Activated CD4-positive, alpha-beta T cell treated with anti-CD3 and anti-CD28 coated beads, Interleukin-2, amount 10 ng/mL, durations not matched to agents 7 days and 5 days (primary cell): ENCODE measurements at regions not wholly inside any gene's neighbourhood (a gene's known extent, or its start where the extent isn't known, plus 50 kb on each side); places are given as distances from the start of the nearest gene placed in this dataset.
"Not testable (repeated sequence)": the region's sequence is repeated elsewhere in the genome, so short reads cannot be mapped to it uniquely, and the experiment has no call there.

ENCODE experiments used
- CTCF ChIA-PET: fragments of 350-600 bp; sonication (Branson Sonifier 250); formaldehyde crosslinking; loops from one replicate; lab custom pipeline; 2021; ENCODE audit warnings: antibody characterized with exemption; lab: Charles Lee
- POLR2A ChIA-PET: fragments of 350-600 bp; sonication (Branson Sonifier 250); formaldehyde crosslinking; loops from one replicate; lab custom pipeline; 2021; ENCODE audit warnings: antibody characterized with exemption; lab: Charles Lee
- DNase-seq: peaks from one replicate; pipeline ENCODE4 v3.0.0-alpha.2; 2020
- H3K27ac Mint-ChIP-seq: one replicate; pipeline ENCODE4 v1.8.0; 2021; ENCODE audit warnings: mild to moderate bottlenecking, moderate library complexity, mixed read lengths
- H3K27me3 Mint-ChIP-seq: one replicate; pipeline ENCODE4 v1.8.0; 2021; ENCODE audit warnings: mixed read lengths
- H3K36me3 Mint-ChIP-seq: one replicate; pipeline ENCODE4 v1.8.0; 2021; ENCODE audit warnings: low read depth, mixed read lengths
- H3K4me1 Mint-ChIP-seq: one replicate; pipeline ENCODE4 v1.8.0; 2021; ENCODE audit warnings: mixed read lengths
- H3K4me3 Mint-ChIP-seq: one replicate; pipeline ENCODE4 v1.8.0; 2021; ENCODE audit warnings: mild to moderate bottlenecking, moderate library complexity, mixed read lengths
- H3K9me3 Mint-ChIP-seq: one replicate; pipeline ENCODE4 v1.8.0; 2021; ENCODE audit warnings: mixed read lengths

DNA sequence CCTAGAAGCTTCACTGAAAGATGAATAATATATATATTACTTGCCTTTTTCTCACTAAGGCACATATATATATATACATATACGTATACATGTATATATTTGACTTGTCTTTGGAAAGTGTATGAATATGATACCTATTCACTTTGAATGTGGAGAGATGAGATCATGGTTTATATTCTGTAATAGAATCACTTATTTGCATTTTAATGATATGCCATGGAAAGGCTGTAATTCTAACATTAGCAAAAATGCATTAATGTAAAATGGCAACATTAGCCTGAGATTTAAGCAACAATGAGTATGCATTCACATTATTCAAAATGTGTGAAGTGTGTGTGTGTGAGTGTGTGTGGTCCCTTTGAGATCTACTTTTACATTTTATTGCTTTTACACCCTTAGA lies 54.5 kb upstream of the PRKD1 start:
- no peaks in the 10 kb centered on the region for H3K36me3 Mint-ChIP-seq
- H3K27ac Mint-ChIP-seq: no peak overlapping the region
- POLR2A ChIA-PET: no interaction called here
- CTCF ChIA-PET: no interaction called here
- H3K9me3 Mint-ChIP-seq: no peaks in the 10 kb centered on the region
- no peaks in the 10 kb centered on the region for H3K4me1 Mint-ChIP-seq
- DNase-seq: no peak
- no peak overlapping the region for H3K4me3 Mint-ChIP-seq
- H3K27me3 Mint-ChIP-seq: no peaks in the 10 kb centered on the region

DNA sequence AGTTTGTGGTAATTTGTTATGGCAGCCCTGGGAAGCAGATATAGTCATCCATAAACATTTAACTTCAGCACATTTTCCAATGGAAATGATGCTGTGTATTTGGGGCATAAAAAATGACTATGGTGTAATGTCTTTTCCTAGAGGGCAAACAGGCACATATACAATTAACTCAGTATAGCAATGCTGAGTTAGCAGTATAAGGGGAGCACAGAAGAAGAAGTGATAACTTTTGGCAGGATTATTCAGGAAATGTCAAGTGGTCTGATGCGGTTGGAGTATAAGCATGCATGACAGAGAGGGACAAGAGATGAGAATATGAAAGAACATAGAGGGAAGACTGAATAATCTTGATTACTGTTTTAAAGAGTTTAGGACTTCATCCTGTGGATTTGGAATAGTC lies 55.3 kb upstream of the PRKD1 start:
- POLR2A ChIA-PET: no interaction called here
- Mint-ChIP-seq H3K27ac (no peak overlapping the region), H3K27me3 (no peaks in the 10 kb centered on the region), H3K4me3 (no peak overlapping the region), H3K36me3 (no peaks in the 10 kb centered on the region), H3K4me1 (no peaks in the 10 kb centered on the region), H3K9me3 (no peaks in the 10 kb centered on the region)
- CTCF ChIA-PET: no interaction called here
- no peak for DNase-seq

DNA sequence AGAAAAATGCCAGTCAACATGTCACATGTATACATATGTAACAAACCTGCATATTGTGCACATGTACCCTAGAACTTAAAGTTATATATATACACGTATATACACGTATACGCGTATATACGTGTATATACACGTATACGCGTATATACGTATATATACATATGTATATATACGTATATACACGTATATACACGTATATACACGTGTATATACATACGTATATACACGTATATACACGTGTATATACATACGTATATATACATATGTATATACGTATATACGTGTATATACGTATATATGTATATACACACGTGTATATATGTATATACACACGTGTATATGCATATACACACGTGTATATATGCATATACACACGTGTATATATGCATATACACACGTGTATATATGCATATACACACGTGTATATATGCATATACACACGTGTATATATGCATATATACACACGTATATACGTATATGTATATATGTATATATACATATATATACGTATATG lies 62.8 kb upstream of the PRKD1 start:
- DNase-seq, H3K4me3 Mint-ChIP-seq, H3K4me1 Mint-ChIP-seq, H3K27ac Mint-ChIP-seq, H3K27me3 Mint-ChIP-seq, H3K9me3 Mint-ChIP-seq, POLR2A ChIA-PET, CTCF ChIA-PET, H3K36me3 Mint-ChIP-seq: not testable (repeated sequence)

DNA sequence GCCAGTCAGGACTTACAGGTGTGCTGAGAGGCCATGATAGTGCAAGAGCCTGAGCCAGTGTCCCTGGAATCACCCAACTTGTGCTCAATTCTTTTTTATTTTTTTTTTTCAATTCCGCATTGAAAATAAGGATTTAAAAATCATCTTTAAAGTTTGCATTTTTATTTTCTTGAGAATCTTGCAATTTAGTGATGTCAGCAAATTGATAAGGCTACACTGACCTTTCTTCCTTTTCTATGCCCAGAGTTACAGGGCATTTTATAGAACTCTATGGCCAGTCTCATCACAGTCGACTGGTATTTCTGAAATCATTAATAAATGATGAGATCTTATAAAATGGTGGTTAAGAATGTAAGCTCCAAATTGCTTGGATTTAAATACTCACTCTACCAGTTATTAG lies 63.3 kb upstream of the PRKD1 start:
- no peak for DNase-seq
- ChIA-PET CTCF (no interaction called here), POLR2A (no interaction called here)
- no peaks in the 10 kb centered on the region for H3K27me3 Mint-ChIP-seq
- H3K36me3 Mint-ChIP-seq: no peaks in the 10 kb centered on the region
- H3K4me3 Mint-ChIP-seq: no peak overlapping the region
- H3K4me1 Mint-ChIP-seq: no peaks in the 10 kb centered on the region
- H3K9me3 Mint-ChIP-seq: peaks cover 2% of the 10 kb centered on the region
- no peak overlapping the region for H3K27ac Mint-ChIP-seq

DNA sequence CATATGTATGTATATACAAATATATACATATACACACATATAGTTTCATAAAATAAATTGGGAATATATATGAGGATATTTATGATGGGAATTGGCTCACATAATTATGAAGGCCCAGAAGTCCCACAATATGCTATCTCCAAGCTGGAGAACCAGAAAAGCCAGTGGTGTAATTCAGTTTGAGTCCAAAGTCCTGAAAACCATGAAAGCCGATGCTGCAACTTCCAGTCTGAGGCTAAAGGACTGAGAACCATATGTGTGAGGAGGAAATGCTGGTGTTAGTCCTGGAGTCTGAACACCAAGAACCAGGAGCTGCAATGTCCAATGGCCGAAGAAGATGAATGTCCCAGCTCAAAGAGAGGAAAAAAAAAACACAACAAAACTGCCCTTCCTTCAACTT lies 65.5 kb upstream of the PRKD1 start:
- H3K36me3 Mint-ChIP-seq: no peaks in the 10 kb centered on the region
- no peak overlapping the region for H3K27ac Mint-ChIP-seq
- CTCF ChIA-PET: no interaction called here

DNA sequence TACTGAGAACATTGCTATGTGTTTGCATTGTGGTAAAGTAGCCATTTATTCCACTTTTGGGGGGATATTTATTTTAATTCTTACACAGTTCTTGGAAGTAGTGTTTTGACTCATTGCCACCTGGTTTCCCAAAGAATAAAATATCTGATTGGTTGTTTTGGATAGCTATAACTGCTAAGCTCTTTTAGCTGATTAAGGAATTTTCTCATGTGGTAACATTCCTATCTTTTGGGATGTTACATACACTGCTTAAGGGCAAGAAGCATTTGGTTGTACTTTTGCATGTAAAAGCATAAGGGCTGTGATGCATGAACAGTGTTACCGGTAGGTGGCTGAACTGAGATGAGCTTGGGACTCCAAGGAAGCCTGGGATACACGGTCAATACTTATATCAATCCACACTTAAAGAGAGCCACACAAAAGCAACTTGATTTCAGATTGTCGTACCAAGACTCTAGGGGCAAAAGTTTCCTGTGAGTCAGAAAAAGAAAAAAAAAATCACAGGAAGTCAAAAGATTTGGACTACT lies 71.4 kb upstream of the PRKD1 start:
- DNase-seq: no peak
- no peaks in the 10 kb centered on the region for H3K27me3 Mint-ChIP-seq
- no peak overlapping the region for H3K4me3 Mint-ChIP-seq
- H3K9me3 Mint-ChIP-seq: no peaks in the 10 kb centered on the region
- H3K36me3 Mint-ChIP-seq: no peaks in the 10 kb centered on the region
- H3K4me1 Mint-ChIP-seq: no peaks in the 10 kb centered on the region
- peak overlapping the region; percentile 48 for H3K27ac Mint-ChIP-seq
- POLR2A ChIA-PET: no interaction called here
- CTCF ChIA-PET: no interaction called here

More for the DNA sequence above, 65.5 kb upstream of the PRKD1 start:
- POLR2A ChIA-PET: no interaction called here
- no peaks in the 10 kb centered on the region for H3K4me1 Mint-ChIP-seq
- no peak overlapping the region for H3K4me3 Mint-ChIP-seq
- DNase-seq: no peak
- no peaks in the 10 kb centered on the region for H3K27me3 Mint-ChIP-seq
- H3K9me3 Mint-ChIP-seq: peaks cover 2% of the 10 kb centered on the region

DNA sequence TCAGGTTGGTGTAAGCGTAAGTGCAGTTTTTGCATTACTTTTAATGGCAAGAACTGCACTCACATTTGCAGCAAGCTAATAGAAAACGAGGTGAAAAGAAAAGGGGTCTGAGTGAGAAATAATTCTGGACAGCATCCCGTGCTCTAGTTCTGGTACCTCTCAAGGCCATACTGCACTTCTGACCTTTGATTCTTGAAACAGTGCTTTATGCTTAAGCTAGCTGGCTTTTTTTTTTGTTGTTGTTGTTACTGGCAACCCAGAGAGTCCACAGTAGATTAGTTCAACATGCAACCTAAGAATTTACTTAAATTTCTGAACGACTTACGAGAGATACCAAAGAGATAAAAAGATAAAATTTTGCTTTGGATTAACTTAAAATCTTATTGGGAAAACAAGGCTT lies 75.2 kb upstream of the PRKD1 start:
- no peaks in the 10 kb centered on the region for H3K36me3 Mint-ChIP-seq
- CTCF ChIA-PET: no interaction called here
- DNase-seq: no peak
- H3K4me3 Mint-ChIP-seq: no peak overlapping the region
- no peaks in the 10 kb centered on the region for H3K9me3 Mint-ChIP-seq
- H3K27me3 Mint-ChIP-seq: no peaks in the 10 kb centered on the region
- POLR2A ChIA-PET: no interaction called here
- no peak overlapping the region for H3K27ac Mint-ChIP-seq
- no peaks in the 10 kb centered on the region for H3K4me1 Mint-ChIP-seq

DNA sequence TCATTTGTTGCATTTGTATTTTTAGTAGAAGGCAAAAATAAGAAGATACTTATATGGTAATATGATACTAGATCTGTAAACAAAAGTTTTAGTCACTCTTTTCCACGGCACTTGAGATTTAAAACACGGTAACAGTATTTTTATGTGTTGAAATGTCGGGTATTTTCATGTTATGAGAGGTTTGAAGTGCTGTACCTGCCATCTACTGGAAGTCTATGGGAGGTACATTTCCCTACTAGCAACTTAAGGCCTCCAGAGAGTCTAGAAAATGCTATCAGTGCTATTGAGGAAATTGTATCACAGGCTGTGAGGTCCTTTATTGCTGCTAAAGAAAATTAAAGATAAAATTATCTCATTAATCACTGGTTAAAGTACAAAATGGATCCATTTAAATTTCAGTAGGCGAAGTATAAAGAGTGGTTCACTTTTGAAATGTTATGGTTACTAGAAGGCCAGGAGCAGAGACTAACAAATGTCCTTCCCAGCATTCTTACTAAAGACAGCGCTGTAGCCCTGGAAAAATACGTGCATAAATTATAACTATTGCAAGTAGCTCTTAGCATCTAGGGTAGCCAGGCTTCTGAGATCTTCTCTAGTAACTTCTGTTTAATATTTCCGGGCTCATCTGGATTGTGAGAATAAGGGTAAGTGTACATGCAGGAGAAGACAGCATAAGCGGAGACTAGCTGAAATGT lies 77.6 kb upstream of the PRKD1 start:
- POLR2A ChIA-PET: no interaction called here
- Mint-ChIP-seq H3K36me3 (no peaks in the 10 kb centered on the region), H3K9me3 (no peaks in the 10 kb centered on the region), H3K4me1 (no peaks in the 10 kb centered on the region), H3K27ac (no peak overlapping the region), H3K27me3 (no peaks in the 10 kb centered on the region), H3K4me3 (no peak overlapping the region)
- DNase-seq: no peak
- CTCF ChIA-PET: no interaction called here

DNA sequence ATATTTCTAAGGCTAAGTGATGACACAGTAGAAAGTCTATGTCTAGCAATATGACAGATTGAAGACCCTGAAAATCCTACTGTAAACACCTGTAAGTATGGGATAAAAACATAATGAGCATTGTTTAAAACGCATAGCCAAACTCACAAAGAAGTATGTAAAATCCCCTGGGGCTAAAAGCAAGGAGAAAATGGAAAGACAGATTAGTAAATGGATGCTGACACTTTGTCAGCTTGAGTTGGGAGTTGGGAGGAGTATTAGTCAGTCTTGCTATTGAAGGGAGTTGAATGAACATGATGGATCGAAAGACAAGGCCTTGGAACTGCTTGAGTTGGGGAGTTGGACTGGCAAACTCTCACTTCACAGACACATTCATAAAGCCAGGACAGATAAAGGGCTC lies 79.0 kb upstream of the PRKD1 start:
- no peak overlapping the region for H3K27ac Mint-ChIP-seq
- POLR2A ChIA-PET: no interaction called here
- H3K4me3 Mint-ChIP-seq: no peak overlapping the region
- H3K4me1 Mint-ChIP-seq: no peaks in the 10 kb centered on the region
- CTCF ChIA-PET: no interaction called here
- no peak for DNase-seq
- no peaks in the 10 kb centered on the region for H3K9me3 Mint-ChIP-seq
- no peaks in the 10 kb centered on the region for H3K36me3 Mint-ChIP-seq
- H3K27me3 Mint-ChIP-seq: no peaks in the 10 kb centered on the region

DNA sequence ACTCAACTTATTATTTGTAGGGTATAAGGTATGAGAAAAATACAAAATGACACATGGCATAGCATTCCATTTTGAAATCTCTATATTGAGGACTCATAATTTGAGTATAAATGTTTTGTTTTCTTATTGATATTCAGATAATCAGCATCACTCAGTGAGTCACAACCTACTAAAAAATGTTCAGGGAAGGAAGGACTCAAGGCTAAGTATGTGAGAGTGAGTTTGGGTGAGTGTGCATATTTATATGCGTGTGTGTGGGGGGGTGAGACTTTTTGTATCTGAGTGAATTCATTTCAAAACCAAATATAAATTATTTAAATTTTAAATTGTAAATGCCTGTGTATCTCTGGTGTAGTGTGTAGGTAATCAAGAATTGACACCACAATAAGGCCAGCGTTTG lies 87.8 kb upstream of the PRKD1 start:
- no peaks in the 10 kb centered on the region for H3K9me3 Mint-ChIP-seq

DNA sequence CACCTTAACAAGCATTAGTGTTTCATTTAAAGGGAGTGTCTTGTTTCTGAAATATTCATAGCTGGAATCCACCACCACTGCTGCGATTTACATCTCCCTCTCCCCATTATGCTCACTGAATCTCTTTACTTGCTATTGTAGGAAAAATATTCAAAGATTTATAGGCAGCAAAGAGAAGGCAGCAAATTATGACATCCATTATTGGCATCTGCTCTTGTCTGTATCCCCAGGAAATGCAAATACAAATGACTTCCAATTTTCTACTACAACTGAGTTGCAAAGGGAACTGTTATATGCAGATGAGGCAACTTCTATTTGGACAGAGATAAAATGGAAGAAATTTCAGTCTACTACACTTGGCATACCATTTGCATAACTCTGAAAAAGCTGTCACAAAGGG lies 88.4 kb upstream of the PRKD1 start:
- no peak for DNase-seq
- ChIA-PET CTCF (interaction anchor here (1.2 kb wide), 1 partner anchor 10 kb away, joined by 3 read pairs; no protein-coding TSS in a partner anchor), POLR2A (no interaction called here)
- H3K4me1 Mint-ChIP-seq: no peaks in the 10 kb centered on the region
- H3K27me3 Mint-ChIP-seq: no peaks in the 10 kb centered on the region
- H3K27ac Mint-ChIP-seq: no peak overlapping the region
- no peaks in the 10 kb centered on the region for H3K9me3 Mint-ChIP-seq
- H3K4me3 Mint-ChIP-seq: no peak overlapping the region
- H3K36me3 Mint-ChIP-seq: no peaks in the 10 kb centered on the region

More for the DNA sequence above, 87.8 kb upstream of the PRKD1 start:
- H3K27ac Mint-ChIP-seq: no peak overlapping the region
- H3K4me3 Mint-ChIP-seq: no peak overlapping the region
- POLR2A ChIA-PET: no interaction called here
- no peaks in the 10 kb centered on the region for H3K36me3 Mint-ChIP-seq
- no peaks in the 10 kb centered on the region for H3K27me3 Mint-ChIP-seq
- DNase-seq: no peak
- no peaks in the 10 kb centered on the region for H3K4me1 Mint-ChIP-seq
- CTCF ChIA-PET: interaction anchor here (1.2 kb wide), 1 partner anchor 11 kb away, joined by 3 read pairs; no protein-coding TSS in a partner anchor

DNA sequence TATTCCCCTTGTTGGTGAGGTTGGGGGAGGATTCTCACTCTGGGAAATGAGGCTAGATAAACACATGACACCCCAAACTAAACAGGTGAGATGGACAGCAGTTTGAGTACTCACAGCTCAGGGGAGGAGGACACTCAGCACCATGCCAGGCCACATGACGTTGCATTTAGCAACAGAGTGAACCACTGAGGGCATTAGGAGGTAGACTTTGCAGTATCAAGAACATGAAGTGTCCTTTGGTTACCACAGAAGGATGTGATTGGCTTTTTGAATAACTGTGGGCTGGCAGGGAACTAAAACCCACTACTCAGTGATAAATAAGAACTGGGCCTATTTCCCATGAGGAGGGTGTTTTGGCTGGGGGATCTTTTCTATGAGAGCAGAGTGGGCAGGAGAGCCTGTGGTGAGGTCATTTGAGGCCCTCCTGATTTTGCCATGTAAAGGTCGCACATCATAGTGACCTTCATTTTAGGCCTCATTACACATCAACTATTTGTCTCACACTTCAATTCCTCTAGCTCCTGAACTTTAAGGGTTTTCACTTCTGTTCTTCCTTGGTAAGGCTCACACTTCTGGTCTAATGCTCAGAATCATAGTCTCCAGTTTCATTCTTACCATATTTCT lies 89.8 kb upstream of the PRKD1 start:
- H3K27me3 Mint-ChIP-seq: no peaks in the 10 kb centered on the region
- CTCF ChIA-PET: no interaction called here
- DNase-seq: no peak

DNA sequence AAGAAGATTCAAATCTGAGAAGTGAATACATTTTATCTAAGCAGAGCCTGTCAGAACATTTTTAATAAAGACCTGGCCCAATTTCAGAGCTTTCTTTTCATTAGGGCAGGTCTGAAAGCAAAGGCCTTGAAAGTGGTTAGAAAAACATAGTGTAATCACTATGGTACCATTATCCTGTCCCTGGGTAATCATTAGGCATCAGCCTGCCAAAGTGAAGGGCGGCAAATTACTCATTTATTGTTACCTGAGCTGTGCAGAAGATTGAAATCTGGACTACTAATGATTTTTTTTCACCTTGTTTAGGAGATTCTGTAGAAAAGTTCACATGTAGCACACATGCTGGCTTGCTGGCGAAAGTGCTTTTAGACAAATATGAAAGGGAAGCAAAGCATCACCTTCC lies 92.6 kb upstream of the PRKD1 start:
- POLR2A ChIA-PET: no interaction called here

More for the DNA sequence above, 89.8 kb upstream of the PRKD1 start:
- H3K36me3 Mint-ChIP-seq: no peaks in the 10 kb centered on the region
- H3K27ac Mint-ChIP-seq: no peak overlapping the region
- POLR2A ChIA-PET: no interaction called here
- H3K4me3 Mint-ChIP-seq: no peak overlapping the region
- no peaks in the 10 kb centered on the region for H3K9me3 Mint-ChIP-seq
- H3K4me1 Mint-ChIP-seq: no peaks in the 10 kb centered on the region

More for the DNA sequence above, 92.6 kb upstream of the PRKD1 start:
- no peaks in the 10 kb centered on the region for H3K9me3 Mint-ChIP-seq
- no peak for DNase-seq
- no peaks in the 10 kb centered on the region for H3K4me1 Mint-ChIP-seq
- no peak overlapping the region for H3K4me3 Mint-ChIP-seq
- H3K27ac Mint-ChIP-seq: no peak overlapping the region
- CTCF ChIA-PET: no interaction called here
- H3K27me3 Mint-ChIP-seq: no peaks in the 10 kb centered on the region
- no peaks in the 10 kb centered on the region for H3K36me3 Mint-ChIP-seq
